GM18526 (cell line): ENCODE measurements at regions not wholly inside any gene's neighbourhood (a gene's known extent, or its start where the extent isn't known, plus 50 kb on each side); places are given as distances from the start of the nearest gene placed in this dataset.

Experiments used
- POLR2A ChIP-seq: IDR thresholded peaks from 3 replicates; pipeline ENCODE4 v1.6.1; 2011; ENCODE audit not compliant: insufficient read length; ENCODE audit errors: extremely low read depth

GRCh38 chr22:49721211-49721763 lies 106.4 kb downstream of the BRD1 start:
- no peak for TF ChIP-seq POLR2A

GRCh38 chr22:49720279-49720959 lies 107.3 kb downstream of the BRD1 start:
- no peak for TF ChIP-seq POLR2A

DNA sequence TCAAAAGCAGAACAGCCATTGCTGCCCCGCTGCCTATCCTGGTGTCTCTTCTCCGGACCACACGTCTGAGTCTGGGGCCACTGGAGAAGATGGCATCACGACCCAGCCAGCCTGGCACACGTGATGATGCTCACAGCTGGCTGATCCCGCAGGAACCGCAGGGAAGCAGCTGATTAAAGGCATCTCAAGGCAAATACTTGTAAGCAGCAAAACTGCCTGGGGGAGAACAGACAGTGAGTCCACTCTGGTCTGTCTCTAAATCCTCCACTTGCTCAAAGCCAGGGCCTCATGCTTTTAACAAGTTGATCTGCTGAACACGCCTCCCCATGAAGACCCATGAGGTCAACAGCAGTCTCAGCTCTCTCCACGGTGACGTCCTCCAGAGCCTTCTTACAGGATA lies 108.6 kb downstream of the BRD1 start:
- no peak for TF ChIP-seq POLR2A

GRCh38 chr22:49718396-49718795 lies 109.3 kb downstream of the BRD1 start:
- no peak for TF ChIP-seq POLR2A

- no peak for TF ChIP-seq POLR2A
Observed at GRCh38 chr22:49717322-49717919, 110.3 kb downstream of the BRD1 start.

GRCh38 chr22:49716441-49716840 lies 111.2 kb downstream of the BRD1 start:
- no peak for TF ChIP-seq POLR2A

- TF ChIP-seq POLR2A, result no peak
Observed at GRCh38 chr22:49715450-49715849, 112.2 kb downstream of the BRD1 start.

DNA sequence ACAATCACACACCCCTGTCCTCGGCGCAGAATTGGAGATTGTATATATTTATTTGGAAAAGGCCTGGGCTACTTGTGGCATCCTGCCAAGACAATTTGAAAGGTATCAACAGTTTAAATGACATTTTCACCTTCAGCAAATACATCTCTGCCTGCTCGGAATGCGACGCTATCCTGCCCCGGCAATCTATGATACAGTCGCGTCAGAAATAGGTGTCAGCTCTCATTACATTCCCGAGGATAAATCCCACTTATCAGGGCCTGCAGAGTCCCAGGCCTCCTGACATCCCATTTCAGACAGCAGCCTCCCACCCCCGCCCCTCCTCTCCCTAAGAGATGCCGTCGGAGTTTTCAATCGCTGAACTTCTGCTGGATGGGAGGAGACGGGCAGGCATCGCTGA lies 114.7 kb downstream of the BRD1 start:
- no peak for TF ChIP-seq POLR2A

- TF ChIP-seq POLR2A, result no peak
Observed at GRCh38 chr22:49712195-49712791, 115.4 kb downstream of the BRD1 start.

GRCh38 chr22:49710746-49711145 lies 116.9 kb downstream of the BRD1 start:
- TF ChIP-seq POLR2A, result no peak

GRCh38 chr22:49709464-49709863 lies 118.2 kb downstream of the BRD1 start:
- TF ChIP-seq POLR2A, result no peak

- TF ChIP-seq POLR2A, result no peak
Observed at GRCh38 chr22:49705972-49706352, 121.7 kb downstream of the BRD1 start.

DNA sequence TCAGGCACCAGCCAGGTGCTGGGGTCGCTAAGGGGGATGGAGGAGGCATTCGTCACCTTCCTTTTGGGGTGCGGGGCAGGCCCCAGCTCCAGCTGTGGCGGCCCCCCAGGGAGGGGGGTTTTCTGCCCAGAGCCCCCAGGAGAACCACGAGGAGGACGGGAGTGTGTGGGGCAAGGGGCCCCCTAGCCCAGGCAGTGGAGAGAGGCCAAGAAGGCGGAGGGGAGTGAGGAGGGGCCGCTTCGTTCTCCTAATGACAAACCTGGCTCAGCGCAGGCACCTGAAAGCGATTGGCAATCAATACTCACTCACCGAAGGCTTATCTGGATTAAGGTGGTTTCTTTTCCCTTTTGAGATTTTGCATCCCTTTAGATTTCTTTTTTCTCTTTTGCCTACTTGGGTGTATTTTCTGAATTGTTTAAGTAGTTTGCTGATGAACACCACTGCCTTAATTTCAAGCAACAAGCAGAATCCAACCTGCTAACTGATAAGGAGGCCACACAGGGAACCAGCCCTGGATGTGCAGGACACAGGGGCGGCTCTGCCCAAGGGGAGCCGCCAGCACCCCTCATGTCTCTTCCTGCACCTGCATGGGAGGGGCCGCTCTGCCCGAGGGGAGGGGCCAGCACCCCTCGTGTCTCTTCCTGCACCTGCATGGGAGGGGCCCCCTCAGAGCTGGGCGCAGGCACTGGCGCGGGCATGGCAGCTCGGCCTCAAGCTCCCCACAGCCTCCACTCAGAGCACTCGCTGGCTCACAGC lies 122.3 kb downstream of the BRD1 start:
- TF ChIP-seq POLR2A, result no peak

DNA sequence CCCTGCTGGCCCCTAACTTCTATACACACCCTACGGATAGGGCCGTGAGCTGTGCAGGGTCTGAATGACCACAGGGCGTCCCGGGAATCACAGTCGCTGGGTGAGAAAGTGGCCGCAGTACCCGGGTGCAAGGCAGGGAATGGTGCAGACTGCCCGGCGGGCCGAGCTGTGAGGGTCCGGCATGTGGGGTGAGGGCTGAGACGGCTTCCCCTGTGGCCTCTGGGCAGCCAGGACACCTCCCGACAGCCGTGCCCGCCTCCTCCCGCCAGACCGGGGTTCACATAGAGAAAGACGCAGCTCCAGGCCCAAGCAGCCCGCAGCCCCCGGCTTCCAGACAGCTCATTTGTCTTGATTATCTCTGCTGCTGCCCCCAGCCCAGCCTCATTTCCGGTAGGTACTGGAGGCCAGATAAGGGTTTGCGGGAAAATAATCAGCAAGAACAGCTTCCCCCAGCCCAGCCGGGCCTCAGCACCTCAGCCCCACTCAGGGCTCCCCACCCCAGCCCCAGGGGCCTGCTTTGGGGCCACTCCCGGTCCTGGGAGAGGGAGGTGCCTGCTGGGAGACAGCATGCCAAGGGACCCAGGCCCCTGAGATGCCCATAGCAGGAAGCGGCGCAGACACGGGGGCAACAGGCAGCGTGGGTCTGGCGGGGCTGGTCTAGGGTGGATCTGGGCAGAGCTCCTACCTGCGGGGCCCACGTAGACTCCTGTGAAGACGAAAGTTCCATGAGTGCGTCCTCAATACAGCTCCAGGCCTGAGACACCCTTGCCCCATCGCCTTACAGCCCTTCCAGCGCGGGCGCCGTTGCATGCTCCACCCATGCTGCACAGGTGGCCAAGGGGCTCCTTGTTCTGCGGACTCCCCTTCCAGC lies 123.1 kb downstream of the BRD1 start:
- TF ChIP-seq POLR2A, result no peak

GRCh38 chr22:49703990-49704344 lies 123.7 kb downstream of the BRD1 start:
- no peak for TF ChIP-seq POLR2A

DNA sequence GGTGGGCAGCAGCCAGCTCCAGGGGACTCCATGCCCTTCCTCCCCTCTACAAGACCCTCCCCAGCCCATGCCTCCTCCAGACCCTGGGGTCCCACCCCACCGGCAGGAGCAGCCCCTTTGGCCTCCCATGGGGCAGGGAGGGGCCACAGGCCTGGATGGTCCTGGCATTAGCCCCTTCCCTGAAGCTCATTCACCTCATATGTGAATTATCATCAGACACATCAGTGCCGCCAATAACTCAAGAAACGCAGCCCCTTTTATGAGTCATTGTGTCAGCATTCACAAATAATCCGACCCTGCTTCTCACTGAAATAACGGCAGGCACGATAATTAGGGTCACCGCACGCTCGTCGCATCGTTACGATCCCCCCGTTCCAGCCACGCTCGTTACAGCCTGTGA lies 124.2 kb downstream of the BRD1 start:
- no peak for TF ChIP-seq POLR2A

GRCh38 chr22:49702068-49702397 lies 125.6 kb downstream of the BRD1 start:
- TF ChIP-seq POLR2A, result no peak
